ENCODE measurements at regions not wholly inside any gene's neighbourhood (a gene's known extent, or its start where the extent isn't known, plus 50 kb on each side); places are given as distances from the start of the nearest gene placed in this dataset.

DNA sequence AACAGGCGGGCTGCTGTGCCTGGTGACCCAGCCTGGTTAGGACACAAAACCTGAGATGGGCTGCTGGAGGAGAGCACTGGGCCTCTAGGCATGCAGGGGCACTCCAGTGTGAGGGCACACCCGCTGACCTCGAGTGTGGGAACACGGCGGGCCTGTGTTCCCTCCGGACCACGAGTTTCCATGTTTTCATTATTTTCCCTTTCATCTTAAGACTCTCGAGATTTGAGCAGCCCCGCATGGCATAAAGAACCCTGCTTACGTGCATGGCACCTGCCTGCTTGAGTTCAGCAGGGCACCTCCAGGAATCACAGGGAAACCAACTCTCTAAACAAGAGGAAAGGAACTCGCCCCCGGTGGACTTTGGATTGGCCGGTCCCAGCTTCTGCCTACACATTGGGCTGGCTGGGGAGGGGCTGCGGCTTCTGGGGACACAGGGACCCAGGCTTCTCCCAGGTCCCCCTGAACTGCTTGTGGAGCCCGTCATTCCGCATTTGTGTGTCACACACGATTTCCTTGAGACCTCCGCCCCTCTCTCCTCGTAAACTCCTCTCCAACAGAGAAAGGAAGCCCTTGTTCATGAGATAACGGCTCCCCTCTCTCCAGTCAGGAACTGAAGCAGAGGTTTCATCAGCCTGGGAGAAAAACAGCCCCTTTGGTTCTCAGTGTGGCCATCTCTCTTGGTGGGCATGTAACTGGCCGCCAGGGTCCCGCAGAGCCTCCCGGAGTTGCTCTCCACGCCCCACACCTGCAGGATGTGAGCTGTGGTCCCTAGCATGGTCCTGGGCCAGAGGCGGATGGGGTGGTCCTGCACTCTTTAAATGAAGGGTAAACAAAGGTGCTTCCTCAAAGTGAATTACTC, 181.8 kb downstream of the TTLL2 start (continued):
- TF ChIP-seq JUN (CRISPR knock-in tag; IDR thresholded peaks at IDR 0.05) (no peak), ZNF180 (CRISPR knock-in tag; IDR thresholded peaks at IDR 0.05; ENCODE audit: borderline replicate concordance, low read depth) (no peak), NR3C1 (CRISPR knock-in tag; IDR thresholded peaks at IDR 0.05) (no peak), NFE2L2 (IDR thresholded peaks at IDR 0.05; ENCODE audit: low read length) (no peak), ZNF121 (CRISPR knock-in tag; IDR thresholded peaks at IDR 0.05) (no peak), RAD21 (CRISPR knock-in tag; IDR thresholded peaks at IDR 0.05) (no peak), ZNF678 (CRISPR knock-in tag; IDR thresholded peaks at IDR 0.05) (no peak), RFX5 (IDR thresholded peaks at IDR 0.05; ENCODE audit: low read depth, low read length) (no peak), KAT8 (CRISPR knock-in tag; IDR thresholded peaks at IDR 0.05) (peak; percentile 79), ZNF572 (CRISPR knock-in tag; IDR thresholded peaks at IDR 0.05) (no peak), GZF1 (CRISPR knock-in tag; IDR thresholded peaks at IDR 0.05) (0 out of 2 replicates have a peak, but pooled peaks have one; percentile 10), ZBTB1 (CRISPR knock-in tag; IDR thresholded peaks at IDR 0.05; ENCODE audit: borderline replicate concordance) (no peak), TOPORS (CRISPR knock-in tag; IDR thresholded peaks at IDR 0.05) (peak; percentile 56; the same call in 1 of the 2 replicates), KLF6 (CRISPR knock-in tag; IDR thresholded peaks at IDR 0.05) (no peak), SYNCRIP (IDR thresholded peaks at IDR 0.05; ENCODE audit: insufficient read depth, low read depth, low read length) (no peak), SP2 (CRISPR knock-in tag; IDR thresholded peaks at IDR 0.05) (no peak; the same call in 1 of the 2 replicates)
- TF ChIP-seq, protein P1, sequence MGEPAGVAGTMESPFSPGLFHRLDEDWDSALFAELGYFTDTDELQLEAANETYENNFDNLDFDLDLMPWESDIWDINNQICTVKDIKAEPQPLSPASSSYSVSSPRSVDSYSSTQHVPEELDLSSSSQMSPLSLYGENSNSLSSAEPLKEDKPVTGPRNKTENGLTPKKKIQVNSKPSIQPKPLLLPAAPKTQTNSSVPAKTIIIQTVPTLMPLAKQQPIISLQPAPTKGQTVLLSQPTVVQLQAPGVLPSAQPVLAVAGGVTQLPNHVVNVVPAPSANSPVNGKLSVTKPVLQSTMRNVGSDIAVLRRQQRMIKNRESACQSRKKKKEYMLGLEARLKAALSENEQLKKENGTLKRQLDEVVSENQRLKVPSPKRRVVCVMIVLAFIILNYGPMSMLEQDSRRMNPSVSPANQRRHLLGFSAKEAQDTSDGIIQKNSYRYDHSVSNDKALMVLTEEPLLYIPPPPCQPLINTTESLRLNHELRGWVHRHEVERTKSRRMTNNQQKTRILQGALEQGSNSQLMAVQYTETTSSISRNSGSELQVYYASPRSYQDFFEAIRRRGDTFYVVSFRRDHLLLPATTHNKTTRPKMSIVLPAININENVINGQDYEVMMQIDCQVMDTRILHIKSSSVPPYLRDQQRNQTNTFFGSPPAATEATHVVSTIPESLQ (CRISPR knock-in tag; conservative IDR thresholded peaks at IDR 0.05), result no peak
- TF ChIP-seq, protein P2, sequence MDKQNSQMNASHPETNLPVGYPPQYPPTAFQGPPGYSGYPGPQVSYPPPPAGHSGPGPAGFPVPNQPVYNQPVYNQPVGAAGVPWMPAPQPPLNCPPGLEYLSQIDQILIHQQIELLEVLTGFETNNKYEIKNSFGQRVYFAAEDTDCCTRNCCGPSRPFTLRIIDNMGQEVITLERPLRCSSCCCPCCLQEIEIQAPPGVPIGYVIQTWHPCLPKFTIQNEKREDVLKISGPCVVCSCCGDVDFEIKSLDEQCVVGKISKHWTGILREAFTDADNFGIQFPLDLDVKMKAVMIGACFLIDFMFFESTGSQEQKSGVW (CRISPR knock-in tag; IDR thresholded peaks at IDR 0.05; ENCODE audit: borderline replicate concordance), result no peak
- TF ChIP-seq, protein P3, sequence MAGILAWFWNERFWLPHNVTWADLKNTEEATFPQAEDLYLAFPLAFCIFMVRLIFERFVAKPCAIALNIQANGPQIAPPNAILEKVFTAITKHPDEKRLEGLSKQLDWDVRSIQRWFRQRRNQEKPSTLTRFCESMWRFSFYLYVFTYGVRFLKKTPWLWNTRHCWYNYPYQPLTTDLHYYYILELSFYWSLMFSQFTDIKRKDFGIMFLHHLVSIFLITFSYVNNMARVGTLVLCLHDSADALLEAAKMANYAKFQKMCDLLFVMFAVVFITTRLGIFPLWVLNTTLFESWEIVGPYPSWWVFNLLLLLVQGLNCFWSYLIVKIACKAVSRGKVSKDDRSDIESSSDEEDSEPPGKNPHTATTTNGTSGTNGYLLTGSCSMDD (CRISPR knock-in tag; IDR thresholded peaks at IDR 0.05), result no peak
- TF ChIP-seq, protein P4, sequence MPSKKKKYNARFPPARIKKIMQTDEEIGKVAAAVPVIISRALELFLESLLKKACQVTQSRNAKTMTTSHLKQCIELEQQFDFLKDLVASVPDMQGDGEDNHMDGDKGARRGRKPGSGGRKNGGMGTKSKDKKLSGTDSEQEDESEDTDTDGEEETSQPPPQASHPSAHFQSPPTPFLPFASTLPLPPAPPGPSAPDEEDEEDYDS (CRISPR knock-in tag; IDR thresholded peaks at IDR 0.05), result peak; percentile 31; the same call in 1 of the 2 replicates
- TF ChIP-seq, protein P5, sequence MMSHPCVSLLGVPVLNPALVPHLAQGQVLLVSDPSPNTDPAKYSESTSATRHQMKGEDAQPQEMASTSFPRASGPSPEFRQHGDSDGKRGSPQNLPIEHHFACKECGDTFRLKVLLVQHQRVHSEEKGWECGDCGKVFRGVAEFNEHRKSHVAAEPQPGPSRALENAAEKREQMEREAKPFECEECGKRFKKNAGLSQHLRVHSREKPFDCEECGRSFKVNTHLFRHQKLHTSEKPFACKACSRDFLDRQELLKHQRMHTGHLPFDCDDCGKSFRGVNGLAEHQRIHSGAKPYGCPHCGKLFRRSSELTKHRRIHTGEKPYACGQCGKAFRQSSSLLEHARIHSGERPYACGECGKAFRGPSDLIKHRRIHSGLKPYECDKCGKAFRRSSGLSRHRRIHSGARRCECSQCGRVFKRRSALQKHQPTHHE (CRISPR knock-in tag; IDR thresholded peaks at IDR 0.05; ENCODE audit: borderline replicate concordance), result no peak
- TF ChIP-seq, protein P6, sequence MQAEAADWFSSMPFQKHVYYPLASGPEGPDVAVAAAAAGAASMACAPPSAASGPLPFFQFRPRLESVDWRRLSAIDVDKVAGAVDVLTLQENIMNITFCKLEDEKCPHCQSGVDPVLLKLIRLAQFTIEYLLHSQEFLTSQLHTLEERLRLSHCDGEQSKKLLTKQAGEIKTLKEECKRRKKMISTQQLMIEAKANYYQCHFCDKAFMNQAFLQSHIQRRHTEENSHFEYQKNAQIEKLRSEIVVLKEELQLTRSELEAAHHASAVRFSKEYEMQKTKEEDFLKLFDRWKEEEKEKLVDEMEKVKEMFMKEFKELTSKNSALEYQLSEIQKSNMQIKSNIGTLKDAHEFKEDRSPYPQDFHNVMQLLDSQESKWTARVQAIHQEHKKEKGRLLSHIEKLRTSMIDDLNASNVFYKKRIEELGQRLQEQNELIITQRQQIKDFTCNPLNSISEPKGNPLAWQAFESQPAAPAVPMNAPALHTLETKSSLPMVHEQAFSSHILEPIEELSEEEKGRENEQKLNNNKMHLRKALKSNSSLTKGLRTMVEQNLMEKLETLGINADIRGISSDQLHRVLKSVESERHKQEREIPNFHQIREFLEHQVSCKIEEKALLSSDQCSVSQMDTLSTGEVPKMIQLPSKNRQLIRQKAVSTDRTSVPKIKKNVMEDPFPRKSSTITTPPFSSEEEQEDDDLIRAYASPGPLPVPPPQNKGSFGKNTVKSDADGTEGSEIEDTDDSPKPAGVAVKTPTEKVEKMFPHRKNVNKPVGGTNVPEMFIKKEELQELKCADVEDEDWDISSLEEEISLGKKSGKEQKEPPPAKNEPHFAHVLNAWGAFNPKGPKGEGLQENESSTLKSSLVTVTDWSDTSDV (CRISPR knock-in tag; IDR thresholded peaks at IDR 0.05), result 0 out of 2 replicates have a peak, but pooled peaks have one; percentile 25
